ENCODE measurements at regions not wholly inside any gene's neighbourhood (a gene's known extent, or its start where the extent isn't known, plus 50 kb on each side); places are given as distances from the start of the nearest gene placed in this dataset.

DNA sequence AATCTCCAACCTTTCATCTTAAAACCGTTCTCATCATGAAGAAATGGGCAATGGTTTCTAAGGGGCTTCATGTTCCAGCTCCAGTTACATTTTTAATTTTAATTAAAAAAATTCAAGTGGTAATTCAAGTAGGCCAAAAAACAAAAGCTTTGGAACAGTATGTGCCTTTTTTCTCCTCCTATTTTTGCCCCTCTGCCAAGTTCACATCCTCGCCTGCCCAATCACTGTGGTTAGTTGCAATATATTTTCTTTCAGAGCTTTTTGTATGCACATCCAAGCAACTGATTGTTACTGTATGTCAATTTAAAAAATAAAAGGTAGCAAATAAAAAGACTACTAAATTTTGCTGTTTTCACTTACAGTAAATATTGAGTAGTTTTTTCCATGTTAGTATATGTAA lies 99.8 kb upstream of the B3GAT2 start:
- DNase-seq = no peak

DNA sequence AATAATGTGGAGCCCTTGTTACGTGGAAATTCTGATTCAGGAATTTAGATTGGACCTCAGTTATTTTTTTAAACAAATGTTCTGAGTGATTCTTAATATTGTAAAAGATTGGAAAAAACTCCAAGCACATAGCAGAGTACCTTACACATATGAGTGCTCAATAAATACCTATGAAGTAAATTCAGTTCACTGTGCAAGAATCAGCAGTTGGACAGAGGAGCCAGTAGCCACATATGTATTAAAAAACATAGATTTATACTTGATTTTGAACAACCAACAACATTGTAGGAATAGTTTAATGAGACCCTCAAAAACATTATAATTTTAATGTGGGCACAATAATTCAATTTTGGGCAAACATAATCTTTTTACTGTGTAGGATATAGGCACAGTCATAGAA lies 109.3 kb upstream of the B3GAT2 start:
- DNase-seq = no peak

DNA sequence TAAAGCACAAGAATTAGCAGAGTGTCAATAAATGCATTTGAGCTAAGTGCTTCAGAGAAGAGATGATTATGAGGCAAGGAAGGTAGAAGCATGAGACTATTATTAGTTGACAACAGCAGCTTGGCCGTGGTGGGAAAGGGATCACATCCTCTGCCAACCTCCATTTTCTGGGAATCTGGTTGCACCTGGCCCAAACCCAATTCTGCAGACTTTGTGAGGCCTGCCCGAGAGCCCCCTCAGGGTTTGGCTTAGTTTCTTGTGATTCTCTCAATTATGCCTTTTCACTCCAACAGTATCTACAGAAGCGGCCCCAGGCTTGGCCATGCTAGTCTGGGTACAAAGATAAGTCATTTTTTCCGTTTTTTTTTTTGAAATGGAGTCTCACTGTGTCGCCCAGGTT lies 111.0 kb upstream of the B3GAT2 start:
- no peak for DNase-seq

DNA sequence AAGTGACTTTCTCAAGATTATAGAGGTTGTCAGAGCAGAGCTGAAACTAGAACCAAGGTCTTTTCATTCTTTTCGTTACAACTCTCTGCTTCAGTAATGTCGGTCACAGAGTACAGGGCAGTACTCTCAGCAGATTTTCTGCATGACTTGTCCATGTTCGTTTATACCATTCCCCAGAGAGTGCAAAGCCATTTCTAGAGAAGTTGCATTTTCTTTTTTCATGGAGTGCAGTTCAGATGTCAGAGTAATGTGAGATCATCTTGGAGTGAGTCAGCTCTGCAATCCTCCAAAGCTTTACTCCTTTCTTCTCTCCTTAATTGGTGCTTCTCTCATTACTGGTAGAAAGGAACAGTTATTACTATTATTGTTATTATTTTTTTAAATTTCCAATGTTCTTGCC lies 115.6 kb upstream of the B3GAT2 start:
- no peak for DNase-seq

DNA sequence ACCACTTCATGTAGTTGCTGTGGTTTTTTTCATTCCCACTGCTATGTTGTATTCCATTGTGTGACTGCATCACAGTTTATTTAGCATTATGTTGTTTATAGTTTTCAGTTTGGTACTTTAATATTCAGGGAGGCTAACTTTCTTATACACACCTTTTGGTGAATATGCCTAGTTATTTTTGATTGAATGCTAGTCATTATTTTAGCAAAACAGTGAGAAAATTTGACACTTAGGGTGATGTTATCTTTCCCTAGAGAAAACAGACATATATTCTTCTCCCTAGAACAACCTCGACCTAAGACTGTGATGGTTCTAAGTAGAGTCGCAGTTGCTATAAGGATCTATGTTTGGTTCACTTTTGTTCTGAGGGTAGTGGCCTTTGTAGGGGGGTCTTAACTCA lies 120.8 kb upstream of the B3GAT2 start:
- DNase-seq = no peak

DNA sequence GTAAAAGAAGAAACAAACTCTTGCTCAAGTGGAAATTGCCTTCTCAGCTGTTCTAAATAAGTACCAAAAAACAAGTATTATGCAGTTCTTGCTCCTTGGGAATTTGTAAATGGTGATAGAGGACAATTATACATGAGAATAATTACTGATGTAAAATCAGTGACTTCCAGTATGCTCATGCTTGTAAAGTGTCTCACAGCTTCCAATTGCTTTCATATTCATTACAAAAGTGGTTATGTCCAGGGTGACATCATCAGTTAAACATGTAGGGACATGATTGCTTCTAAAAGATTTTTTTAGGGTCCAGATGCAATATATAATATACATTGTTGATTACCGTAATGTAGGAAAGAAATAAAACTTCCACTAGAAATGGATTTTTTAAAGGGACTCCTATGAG lies 122.8 kb upstream of the B3GAT2 start:
- no peak for DNase-seq

DNA sequence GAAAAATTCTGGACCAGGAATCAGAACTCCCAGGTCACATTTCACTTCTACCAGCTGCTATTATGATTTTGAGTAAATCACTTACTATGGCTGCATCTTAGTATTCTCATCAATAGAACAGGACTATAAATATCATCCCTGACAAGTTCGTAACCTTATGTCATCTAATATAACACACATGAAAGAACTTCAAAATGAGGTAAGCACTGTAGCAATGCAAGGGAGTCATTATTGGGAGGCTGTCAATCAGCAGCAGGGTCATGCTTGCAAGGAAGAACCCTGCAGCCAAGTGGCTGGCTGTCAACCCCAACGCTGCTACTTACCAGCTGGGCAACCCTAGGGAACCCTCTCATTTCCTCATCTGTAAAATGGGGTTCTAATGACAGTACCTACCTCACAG lies 123.3 kb upstream of the B3GAT2 start:
- no peak for DNase-seq

DNA sequence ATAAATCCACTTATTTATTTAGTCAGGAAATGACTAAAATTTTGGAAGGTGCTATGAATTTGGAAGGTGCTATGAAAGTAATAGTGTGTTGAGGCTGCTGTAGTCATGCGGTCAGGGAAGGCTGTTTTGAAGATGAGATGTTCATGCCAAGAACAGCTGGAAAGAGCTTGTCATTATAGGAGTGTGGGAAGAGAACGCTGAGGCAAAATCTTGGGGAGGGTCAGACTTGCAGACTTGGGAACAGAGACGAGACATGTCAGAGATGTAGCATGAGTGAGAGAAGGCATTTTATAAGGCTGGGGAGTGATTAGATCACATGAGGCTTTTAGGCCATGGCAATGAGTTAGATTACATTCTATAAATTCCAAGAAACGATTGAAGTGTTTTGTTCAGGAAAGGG lies 124.0 kb upstream of the B3GAT2 start:
- DNase-seq = no peak

DNA sequence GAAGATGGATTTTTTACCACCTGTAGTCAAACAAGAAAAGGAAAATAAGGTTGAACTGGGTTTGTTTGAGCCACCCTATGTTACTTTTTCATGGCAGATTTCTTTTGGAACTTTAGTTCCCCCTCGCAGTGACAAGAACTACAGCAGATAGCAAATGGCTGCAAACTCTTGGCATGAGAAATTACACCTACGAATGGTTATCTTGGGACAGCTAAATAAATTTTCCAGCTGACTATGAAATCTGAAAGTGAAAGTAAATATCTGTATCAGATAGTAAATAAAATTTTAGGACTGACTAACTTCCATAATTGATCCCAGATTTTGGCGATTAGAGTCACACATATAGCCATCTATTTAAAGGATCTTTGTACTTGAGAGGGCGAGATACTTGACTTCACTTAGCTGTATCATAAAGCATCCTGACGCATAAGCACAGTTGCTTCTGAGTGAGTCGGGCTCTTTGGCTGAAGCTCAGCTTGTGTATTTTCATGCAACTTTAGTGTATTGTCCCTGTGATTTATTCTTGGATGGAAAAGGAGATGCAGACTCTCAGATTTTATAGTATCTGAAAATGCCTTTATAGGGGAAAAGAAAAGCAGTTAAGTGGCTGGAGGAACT lies 125.3 kb upstream of the B3GAT2 start:
- no peak for DNase-seq

DNA sequence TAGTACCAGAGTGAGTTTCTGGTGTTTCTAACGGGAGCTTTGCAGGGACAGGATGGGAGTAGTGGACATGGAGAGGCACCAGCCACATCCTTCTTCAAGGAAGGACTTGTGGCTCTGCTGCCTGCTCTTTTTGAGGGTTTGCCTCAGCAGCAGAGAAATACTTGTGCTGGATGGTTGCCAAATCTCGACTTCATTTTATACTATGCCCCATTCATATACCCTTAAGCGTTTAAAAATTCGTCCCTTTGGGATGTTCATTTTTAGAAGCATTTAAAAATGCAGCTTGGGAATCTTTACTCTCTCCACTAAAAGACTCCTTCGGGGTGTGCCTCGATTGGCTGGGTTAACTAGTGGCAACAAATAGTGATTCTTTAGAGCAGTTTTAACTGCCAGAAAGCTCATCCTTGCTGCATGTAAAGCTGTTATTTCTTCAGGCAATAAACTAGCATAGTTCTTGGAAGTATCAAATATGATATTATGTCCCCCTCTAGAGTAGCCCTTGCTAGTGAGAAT lies 126.5 kb upstream of the B3GAT2 start:
- no peak for DNase-seq

DNA sequence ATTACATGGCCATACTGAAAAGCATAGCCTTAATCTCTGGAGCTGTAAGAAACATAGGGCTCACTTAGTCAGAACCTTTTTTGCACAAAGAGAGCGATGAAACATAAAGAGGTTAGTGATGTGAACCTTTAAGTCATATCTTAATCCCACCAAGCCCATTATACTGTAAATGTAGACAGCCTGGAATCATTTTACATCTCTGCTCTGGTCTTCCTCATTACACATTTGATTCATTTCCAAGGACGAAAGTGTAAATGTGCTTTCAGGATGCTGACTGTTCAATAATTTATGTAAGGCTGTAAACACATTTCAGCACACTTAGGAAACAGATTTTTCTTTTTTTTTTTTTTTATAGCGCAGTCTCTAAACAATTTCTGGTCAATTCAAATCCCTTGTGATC lies 131.3 kb upstream of the B3GAT2 start:
- DNase-seq = no peak

DNA sequence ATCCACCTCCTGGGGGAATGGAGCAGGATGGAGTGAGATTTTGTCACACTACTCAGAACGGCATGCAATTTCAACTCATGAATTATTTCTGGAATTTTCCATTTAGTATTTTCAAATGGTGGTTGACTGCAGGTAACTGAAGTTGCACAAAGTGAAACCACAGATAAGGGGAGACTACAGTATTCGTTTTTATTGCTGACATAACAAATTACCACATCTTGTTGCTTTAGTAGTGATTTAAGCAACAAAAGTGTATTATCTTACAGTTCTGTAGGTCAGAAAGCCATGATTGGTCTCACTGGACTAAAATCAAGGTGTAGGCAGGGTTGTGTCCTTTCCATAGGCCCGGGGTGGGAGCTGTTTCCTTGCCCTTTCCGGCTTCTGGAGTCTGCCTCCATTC lies 133.4 kb upstream of the B3GAT2 start:
- no peak for DNase-seq

DNA sequence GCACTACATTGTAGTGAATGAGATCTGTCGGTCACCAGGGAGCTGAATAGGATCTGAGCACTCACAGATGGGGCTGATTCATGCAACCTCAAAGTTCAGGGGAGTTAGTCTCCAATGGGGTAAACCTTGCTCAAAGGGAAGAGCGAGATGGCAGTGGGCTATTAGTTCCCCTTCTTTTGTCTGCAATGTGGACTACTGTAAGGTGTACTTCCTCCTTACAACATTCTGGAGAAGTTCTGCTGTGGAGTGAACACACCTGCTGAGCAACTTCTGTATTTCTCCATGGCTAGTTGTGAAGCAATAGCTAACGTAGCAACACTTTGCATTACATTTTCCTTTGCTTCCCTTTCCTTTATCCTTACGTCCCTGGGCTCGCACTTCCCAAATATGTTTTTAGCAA lies 134.3 kb upstream of the B3GAT2 start:
- peak in 1 of 2 experiments; percentile 6 for DNase-seq

DNA sequence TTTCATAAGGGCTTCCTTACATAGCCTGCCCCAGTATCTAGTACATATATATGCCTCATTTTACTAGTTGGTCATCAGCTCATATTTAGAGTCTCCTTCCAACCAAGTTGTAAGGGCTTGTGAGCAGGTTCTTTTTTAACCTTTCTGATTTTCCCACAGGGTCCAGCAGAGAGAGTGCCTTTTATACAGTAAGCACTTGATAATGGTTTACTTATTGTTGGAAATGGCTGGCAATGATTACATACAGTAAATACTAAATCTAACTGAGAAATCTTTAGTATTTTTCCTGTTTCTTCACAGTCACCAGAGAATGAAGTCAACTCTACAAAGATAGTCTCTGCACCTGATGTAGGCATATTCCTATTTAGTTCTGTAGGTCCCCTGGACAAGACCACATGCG lies 135.1 kb upstream of the B3GAT2 start:
- no peak for DNase-seq

DNA sequence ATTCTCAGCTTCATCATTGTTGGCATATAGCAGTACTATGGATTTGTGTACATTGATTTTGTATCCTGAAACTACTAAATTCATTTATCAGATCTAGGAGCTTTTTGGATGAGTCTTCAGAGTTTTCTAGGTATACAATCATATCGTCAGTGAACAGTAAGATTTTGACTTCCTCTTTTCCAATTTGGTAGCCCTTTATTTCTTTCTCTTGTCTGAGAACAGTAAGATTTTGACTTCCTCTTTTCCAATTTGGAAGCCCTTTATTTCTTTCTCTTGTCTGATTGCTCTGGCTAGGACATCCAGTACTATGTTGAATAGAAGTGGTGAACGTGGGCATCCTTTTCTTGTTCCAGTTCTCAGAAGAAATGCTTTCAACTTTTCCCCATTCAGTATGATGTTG lies 140.4 kb upstream of the B3GAT2 start:
- peak; percentile 20 to 21 for DNase-seq

DNA sequence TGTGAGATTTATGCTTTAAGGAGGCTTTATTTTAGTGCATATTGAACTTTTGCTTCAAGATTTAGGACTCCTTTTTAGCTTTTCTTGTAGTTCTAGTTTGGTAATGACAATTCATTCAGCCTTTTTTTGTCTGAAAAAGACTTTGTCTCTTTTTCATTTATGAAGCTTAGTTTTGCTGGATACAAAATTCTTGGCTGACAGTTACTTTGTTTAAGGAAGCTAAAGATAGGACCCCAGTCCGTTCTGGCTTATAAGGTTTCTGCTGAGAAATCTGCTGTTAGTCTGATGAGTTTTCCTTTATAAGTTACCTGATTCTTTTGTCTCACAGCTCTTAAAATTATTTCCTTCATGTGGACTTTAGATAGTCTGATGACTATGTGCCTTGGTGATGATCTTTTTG lies 142.8 kb upstream of the B3GAT2 start:
- DNase-seq = no peak

DNA sequence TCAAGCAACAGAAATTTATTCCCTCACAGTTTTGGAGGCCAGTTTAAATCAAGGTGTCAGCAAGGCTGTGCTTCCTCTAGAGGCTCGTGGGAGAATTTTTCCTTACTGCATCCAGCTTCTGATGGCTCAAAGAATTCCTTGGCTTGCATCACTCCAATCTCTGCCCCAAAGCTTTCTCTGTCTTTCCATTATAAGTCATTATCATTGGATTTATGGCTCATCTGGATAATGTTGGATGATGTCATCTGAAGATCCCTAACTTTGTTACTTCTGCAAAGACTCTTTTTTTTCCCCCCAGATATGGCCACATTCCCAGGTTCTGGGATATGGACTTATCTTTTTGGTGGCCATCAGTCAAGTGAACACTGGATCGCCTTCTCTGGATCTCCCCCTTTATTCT lies 146.3 kb upstream of the B3GAT2 start:
- DNase-seq = no peak

DNA sequence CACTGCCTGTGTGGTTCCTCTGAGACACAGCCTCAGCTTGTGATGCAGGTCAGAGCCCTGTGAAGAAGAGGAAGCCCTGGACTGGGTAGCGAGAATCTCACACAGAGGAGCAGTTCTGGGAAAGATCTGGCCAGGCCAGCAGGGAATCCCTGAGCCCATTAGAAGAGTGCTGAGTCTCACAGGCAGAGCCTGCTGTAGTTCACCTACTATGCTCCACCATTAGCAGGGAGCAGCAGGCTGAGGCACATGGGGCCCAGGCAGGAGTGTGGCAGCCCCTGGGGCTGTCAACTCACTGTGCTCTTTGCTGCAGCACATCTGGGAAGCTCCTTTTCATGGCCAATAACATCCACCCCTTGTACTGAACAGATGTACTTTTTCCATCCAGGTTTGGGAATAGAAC lies 146.8 kb upstream of the B3GAT2 start:
- DNase-seq = no peak

DNA sequence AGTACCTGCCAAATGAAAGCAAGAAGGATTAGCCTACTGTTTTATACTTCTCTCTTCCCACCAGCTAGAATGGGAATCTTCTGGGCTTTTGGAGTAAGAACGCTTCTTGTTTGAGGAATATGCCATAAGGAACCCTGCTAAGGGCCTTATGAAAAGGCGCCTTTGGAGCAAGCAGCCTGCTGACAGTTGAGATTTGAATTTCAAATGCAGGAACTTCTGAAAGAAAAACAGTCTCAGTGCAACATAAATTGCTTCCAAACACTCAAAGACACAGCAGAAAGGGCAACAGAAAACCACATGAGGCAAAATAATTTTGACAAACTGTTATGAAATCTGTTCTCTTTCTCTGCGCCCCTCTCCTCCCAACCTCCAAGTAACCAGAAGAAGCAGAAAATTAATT lies 149.4 kb upstream of the B3GAT2 start:
- DNase-seq = no peak

DNA sequence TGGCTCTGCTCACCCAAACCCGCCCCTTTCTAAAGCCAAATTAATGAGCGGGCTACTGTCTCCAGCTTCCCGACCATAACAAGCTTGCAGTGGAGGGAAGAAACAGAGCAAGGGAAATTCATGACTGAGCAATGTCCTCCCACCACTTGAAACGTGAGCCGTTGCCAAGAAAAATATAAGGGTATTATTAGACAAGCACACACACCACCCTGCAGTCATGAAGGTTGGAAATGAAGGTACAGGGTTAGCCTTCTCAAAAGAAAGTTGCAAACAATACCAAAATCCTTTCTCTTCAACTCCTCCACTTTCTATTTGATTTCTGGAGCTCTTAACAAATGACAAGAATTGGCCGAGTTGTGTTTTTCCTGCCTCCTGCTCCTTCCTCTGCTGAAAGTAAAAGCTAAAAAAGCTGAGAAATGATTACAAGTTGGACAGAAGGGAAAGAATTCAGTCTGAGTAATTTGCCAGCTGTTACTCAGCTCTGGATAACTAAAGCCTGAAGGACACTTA lies 151.1 kb upstream of the B3GAT2 start:
- no peak for DNase-seq

DNA sequence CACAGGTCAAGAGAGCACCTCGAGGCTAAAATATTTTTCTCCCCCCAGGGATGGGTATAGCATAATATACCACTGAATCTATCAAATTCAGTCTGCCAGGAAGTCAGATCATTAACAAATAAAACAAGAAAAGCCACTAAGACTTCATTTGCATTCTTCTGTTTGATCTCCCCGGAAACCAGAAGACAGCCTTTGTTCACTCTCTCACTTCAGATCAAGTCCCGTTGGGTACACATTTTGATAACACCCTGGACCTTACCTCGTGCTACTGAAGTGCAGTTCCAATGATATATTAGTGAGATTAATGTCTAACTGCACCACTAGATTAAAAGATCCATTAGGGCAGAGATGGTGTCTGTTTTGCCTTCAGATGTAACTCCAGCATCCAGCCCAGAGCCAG lies 157.7 kb upstream of the B3GAT2 start:
- no peak for DNase-seq

DNA sequence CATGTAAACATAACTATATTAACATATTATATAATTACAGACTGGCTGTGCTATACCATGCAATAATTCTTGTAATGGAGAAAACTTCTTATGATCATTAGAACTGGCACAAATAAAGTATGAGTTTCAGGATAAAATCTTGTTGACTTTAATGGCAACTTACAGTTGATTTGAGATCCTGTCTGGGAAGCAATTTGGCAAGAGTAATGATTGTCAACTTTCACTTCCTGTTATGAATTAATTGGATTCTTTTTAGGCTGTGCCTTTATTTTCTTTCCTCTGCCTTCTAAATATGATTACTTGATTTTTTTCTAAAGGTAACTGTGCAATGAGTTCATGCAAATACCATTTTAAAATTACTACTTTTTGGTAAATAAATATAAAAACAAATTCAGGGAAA lies 158.1 kb upstream of the B3GAT2 start:
- DNase-seq = no peak

DNA sequence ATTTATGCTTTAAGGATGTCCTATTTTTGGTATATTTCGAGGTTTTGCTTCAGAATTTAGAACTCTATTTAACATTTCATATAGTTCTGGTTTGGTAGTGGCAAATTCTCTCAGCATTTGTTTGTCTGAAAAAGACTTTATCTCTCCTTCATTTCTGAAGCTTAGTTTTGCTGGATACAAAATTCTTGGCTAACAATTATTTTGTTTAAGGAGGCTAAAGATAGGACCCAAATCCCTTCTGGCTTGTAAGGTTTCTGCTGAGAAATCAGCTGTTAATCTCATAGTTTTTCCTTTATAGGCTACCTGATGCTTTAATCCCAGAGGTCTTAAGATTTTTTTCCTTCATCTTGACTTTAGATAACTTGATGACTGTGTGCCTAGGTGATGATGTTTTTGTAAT lies 162.7 kb upstream of the B3GAT2 start:
- DNase-seq = no peak

DNA sequence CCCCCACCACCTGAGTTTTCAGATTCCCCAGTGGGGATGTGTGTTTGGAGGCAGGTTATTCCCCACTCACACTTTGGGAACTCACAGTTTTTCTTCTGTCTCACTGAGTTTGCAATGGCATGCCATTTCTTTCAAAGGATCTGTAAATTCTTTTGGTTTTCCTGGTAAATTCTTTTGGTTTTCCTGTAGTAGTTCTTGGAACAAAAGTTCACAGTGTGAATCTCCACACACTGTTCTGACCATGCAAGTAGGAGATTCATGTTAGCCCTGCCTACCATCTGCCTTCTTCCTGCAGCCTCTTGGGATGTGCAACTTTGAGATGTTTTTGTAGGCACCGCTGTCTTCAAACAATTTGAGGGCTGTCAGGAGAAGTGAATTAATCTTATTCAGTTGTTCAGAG lies 165.6 kb upstream of the OGFRL1 start:
- no peak for DNase-seq

DNA sequence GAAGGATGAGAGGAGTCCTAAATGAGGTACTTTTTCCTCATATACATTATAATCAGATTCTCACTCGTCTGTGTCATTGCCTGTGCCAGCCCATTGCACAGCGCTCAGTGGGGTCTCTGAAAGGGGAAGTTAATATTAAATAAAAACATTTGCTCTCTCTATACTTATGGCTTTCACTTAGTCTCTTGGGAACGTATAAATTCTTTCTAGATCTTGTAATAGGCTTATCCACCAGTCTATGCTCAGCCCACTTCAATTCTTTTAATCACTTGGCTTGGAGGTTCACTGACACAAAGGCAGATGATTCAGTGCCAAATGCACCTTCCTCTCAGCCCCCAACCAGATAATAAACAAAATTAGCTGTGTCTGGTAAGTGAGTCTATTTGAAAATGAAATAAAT lies 164.3 kb upstream of the OGFRL1 start:
- no peak for DNase-seq

DNA sequence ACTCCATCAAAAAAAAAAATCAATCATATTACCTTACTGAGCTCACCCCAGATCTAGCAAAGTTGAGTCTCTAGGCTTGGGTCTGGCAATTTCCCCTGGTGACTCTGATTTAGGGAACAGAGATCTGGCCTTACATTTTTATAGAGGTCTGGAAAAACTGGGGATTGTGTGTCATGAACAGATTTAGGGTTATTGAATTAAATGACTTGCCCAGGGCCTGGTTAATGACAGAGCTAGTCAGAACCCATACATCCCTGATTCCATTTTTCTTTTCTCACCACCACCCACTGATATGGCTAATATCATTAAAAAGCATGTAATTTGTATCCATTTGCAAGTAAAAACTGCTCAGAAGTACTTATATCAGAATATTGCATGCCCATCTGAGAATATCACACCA lies 163.4 kb upstream of the OGFRL1 start:
- DNase-seq = no peak

Data from AML-193 (cell line).